SHP77 (cell line): ENCODE measurements at regions not wholly inside any gene's neighbourhood (a gene's known extent, or its start where the extent isn't known, plus 50 kb on each side); places are given as distances from the start of the nearest gene placed in this dataset.
"Not testable (repeated sequence)": the region's sequence is repeated elsewhere in the genome, so short reads cannot be mapped to it uniquely, and the experiment has no call there.

ENCODE experiments used
- DNase-seq, 2 experiments: peaks; one replicate each; lab custom pipeline; 2025; lab: John Stamatoyannopoulos, UW

GRCh38 chr5:89662499-89662898 is 747.1 kb downstream of the CETN3 start:
- DNase-seq = no peak

DNA sequence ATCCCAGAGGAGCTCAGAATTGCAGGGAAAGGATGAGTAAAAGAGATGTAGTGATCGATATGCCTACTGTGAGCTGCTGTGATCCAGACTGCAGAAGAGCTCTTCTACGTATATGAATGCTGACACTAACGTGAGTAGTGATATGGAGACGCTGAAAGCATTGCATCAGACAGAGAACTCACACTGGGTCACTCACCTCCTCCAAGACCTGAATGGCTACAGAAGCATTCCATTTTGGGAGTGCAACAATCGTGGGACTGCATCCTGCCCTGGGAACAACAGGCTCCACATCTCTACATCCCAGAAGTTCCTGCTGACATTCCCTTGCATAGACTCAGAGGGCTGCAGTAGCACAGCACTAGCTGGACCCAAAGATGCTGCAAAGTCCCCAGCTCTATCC is 755.9 kb upstream of the MEF2C start:
- no peak for DNase-seq

- not testable (repeated sequence) for DNase-seq
Observed at GRCh38 chr5:89634176-89634575, 751.2 kb upstream of the MEF2C start.

- DNase-seq = not testable (repeated sequence)
Observed at GRCh38 chr5:89630064-89630463, 747.1 kb upstream of the MEF2C start.

DNA sequence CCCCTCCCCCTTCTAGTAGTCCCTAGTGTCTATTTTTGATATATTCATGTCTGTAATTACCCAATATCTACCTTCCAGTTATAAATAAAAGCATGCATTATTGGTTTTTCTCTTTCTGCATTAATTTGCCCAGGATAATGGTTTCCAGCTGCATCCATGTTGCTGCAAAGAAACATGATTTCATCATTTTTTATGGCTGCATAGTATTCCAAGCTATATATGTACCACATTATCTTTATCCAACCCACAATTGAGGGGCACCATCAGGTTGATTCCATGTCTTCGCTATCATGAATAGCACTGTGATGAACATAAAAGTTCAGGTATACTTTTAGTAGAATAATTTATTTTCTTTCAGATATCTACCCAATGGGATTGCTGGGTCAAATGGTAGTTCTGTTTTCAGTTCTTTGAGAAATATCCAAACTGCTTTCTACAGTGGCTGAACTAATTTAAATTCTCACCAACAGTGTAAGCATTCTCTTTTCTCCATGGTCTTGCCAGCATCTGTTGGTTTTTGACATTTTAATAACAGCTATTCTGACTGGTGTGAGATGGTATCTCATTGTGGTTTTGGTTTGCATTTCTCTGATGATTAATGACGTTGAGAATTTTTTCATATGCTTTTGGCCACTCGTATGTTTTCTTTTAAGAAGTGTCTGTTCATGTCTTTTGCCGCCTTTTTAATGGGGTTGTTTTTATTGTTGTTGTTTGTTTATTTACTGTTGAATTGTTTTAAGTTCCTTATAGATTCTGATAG is 746.1 kb upstream of the MEF2C start:
- no peak for DNase-seq

- DNase-seq = no peak
Observed at GRCh38 chr5:89615839-89616518, 733.0 kb upstream of the MEF2C start.

DNA sequence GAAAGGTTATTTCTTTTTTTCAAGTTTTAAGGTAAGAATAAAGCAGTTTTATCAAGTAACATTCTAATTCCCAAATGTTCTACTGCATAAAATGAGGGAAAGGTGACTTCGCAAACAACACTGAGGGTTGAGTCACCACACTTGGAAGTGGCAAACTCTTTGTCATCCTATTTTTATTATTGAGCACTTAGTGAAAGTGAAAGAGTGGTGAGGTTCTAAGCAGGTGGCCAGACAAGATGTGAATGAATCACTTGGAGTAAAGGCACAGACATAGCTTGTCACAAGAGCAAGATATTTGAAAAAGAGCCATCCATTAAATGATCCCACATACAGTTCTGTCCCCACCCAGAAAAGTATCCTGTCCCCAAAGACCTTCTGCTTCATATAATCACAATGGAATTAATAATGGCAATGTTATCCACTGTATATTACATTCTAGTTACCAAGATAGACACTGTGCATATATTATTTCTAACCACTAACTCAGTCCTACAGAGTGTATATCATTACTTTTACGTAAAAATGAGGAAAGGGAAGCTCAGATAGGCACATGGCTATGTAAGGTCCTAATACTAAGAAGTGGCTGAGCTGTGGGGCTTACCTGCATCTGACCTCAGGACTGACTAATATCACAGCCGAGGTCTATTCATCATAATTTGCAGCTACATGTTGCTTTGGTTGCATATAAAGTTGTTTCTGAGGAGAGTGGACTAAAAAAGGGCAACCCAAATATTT is 730.4 kb upstream of the MEF2C start:
- DNase-seq = no peak

DNA sequence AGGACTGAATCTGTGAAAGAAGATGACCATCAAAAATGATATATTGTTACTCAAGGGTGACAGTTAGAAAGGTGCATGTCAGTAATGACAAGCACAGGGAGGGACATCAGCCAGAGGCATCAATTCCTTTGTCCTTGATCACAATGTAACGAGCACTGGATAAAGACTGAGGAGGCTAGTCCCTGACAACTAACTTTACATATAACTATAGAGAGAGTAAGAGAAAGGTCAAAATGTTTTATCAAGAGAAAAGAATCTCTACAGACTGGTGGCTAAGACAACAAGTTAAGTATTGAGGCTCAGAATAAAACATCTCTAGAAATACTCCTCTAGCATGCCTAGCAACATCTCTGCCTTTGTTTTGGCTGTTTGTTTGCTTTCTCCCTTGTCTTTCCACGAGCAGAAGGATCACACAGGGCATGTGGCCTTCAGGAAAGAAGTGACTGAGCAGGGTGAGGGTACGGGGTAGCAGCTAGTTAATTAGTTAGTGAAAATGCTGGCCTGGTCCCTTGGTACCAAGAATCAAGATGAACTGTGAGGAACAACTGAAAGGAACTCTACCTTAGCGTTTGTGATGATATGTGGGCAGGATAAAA is 724.1 kb upstream of the MEF2C start:
- no peak for DNase-seq

DNA sequence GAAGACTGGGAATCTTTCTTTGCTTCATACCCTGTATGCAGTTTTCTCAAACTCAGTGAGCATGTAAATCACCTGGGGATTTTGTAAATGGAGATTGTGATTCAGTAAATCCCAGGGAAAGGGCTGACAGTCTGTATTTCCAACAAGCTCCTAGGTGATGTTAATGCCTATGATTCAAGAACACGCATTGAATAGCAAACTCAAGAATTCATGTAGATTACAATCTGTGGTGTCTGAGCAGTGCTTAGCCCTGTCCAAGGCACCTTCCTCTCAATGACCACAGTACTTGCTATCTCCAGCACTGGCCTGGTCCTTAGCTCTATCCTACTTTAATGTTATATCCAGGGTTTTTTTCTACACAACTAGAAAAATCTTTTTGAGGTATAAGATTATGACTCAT is 721.4 kb upstream of the MEF2C start:
- no peak for DNase-seq

- no peak for DNase-seq
Observed at GRCh38 chr5:89601880-89602279, 718.9 kb upstream of the MEF2C start.

DNA sequence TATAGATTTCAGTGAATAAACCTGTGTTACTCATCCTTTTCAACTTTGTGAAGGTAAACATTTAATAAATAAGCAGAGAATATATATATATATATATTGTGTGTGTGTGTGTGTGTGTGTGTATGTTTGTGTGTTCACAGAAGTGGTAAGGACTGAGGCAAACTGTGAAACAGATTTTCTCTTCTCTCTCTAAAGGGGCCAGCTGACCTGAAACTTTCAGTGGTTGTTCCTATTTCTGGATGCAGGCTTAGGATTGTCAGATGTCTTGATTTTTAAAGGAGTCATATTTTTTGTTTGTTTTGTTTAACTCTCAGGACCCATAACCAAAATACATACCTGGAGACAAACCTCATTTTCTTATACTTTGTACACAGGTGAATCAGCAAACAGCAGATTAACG is 714.9 kb upstream of the MEF2C start:
- no peak for DNase-seq

DNA sequence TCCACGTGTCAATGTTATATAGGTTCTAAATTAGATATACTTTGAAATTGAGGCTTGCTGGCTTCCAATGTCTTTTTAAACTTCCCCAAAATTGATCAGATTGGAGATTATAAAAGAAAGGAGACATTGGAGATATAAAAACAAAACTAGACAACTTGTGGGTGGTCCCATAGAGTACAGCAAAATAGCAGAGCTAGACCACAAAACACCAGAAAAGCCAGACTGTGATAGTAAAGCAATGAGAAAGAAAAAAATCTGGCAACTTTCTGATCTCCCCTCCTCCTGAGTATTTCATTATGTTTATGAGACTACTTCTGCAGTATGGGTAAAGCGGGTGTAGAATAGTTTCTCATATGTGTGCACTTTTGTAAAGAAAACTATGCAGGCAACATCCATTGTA is 713.8 kb upstream of the MEF2C start:
- no peak for DNase-seq

- no peak for DNase-seq
Observed at GRCh38 chr5:89595056-89595455, 712.1 kb upstream of the MEF2C start.

DNA sequence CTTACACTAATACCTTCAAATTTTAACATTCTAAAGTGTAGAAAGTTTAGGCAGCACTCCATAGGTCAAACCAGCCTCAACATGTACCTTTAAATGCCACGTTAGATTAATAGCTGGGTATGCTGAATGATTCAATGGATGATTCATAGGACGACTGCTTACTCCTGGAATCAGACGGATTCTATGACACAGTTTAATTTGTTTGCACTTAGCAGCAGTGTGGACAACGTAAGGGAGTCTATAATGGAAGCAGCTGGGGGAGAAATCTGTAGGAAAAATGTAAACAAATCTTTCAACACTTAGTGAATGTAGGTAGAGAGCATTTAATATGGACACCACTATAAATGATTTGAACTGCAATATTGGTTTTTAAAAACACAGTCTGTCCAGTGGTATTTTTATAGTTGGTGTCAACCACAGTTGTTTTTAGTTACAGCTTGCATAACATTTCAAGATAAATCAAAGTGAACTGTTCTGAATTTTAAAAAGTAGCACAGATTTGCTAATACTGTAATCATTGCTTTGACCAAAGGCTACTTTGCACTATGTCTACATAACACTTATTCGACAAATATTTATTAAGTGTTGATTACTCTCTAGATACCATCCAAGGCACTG is 701.5 kb upstream of the MEF2C start:
- peak; percentile 49 to 61 for DNase-seq

DNA sequence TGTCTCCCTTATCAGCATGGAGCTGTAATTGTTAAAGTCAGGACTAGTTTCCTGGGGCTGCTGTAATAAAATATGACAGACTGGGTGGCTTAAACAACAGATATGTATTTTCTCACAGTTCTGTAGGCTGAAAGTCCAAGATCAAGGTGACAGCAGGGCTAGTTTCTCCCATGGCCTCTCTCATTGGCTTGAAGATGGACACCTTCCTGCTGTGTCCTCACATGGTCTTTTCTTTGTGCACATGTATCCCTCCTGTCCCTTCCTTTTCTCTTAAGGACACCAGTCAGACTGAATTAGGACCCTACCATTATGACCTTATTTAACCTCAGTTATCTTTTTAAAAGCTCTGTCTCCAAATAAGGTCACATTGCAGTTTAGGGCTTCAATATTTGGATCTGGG is 700.5 kb upstream of the MEF2C start:
- no peak for DNase-seq

GRCh38 chr5:89582768-89583339 is 699.9 kb upstream of the MEF2C start:
- no peak for DNase-seq

DNA sequence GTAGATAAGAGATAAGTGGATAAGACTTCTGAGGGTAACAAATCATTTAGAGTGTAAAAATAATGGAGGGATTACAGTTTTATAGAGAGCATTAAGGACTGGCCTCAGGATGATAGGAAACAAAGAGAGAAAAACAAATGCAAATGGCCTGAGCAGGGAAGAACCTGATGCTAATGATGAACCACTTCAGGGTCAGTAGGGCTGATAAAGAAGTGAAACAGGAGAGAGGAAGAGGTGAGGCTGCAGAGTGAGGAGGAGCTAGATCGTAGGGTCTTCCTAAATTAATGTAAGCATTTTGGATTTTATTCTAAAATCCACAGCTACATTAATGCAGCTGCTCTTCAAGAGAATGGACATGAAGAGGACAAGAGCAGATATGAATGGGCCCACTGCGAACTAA is 698.0 kb upstream of the MEF2C start:
- no peak for DNase-seq

DNA sequence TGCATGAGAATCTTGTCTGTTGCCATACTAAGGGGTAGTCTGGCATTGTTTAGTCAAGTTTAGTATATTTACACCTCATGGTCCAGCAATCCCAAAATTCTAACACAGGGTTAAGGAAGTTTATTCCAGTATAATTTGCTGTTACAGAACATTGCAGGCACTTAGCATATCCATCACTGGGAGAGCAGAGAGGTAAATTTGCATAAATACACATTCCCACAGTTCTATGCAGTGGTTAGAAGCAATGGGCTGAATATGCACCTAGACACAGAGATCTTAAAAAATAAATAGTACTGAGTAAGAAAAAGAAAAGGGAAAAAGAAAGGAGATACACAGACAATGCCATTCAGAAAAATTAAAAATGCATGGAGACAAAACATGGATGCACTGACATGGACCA is 692.3 kb upstream of the MEF2C start:
- DNase-seq = no peak

DNA sequence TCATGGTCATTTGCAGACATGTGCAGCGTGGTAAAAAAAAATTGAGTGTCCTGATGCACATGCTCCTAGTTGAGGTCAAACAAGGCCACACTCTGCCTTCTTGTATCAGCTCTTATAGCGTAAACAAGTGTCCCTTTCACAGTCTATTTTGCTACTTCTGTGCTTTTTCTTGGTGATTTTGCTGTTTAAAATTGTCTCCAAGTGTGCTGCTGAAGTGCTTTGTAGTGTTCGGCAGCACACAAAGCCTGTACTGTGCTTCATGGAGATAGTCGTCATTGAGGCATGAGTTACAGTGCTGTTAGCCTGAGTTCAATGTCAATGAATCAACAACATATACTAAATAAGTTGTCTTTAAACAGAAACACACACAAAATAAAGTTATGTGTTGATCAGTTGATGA is 690.4 kb upstream of the MEF2C start:
- DNase-seq = no peak

- DNase-seq = no peak
Observed at GRCh38 chr5:89572696-89573095, 689.7 kb upstream of the MEF2C start.

GRCh38 chr5:89570557-89570956 is 687.6 kb upstream of the MEF2C start:
- DNase-seq = no peak

DNA sequence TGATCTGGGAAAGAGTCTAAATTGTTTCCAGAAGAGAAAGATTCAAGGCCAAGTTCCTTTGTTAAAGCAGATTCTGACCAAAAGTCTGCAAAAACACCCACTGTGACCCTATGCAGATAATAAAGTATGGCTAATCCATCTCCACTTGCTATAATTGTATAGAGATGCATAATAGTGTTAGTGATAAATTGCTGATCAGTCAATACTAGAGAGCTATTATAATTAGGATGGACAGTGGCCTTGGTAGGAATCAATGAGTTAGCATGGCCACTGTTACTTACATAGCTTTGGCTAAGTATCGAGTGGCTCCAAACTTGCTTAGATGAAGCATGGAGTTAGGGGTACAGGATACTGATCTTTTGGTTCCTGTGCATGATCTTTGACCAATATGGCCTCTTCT is 683.4 kb upstream of the MEF2C start:
- no peak for DNase-seq
